ENCODE measurements at regions not wholly inside any gene's neighbourhood (a gene's known extent, or its start where the extent isn't known, plus 50 kb on each side); places are given as distances from the start of the nearest gene placed in this dataset.

GRCh38 chr3:152714507-152714906 lies 120.4 kb upstream of the P2RY1 start:
- no peaks in the 10 kb centered on the region for H3K36me3 ChIP-seq
- H3K27ac ChIP-seq, result no peak overlapping the region
- H3K4me3 ChIP-seq, result no peak overlapping the region
- no peaks in the 10 kb centered on the region for H3K27me3 ChIP-seq (replicated peaks in 1 of 7)
- H3K9me3 ChIP-seq, result no peaks in the 10 kb centered on the region
- intact Hi-C loops (cut with DNase I; ENCODE audit: low total_unique reads), result no loop called here
- TF ChIP-seq POLR2A (IDR thresholded peaks at IDR 0.05) (no peak), POLR2AphosphoS5 (IDR thresholded peaks at IDR 0.05) (no peak)
- TF ChIP-seq, protein P1, sequence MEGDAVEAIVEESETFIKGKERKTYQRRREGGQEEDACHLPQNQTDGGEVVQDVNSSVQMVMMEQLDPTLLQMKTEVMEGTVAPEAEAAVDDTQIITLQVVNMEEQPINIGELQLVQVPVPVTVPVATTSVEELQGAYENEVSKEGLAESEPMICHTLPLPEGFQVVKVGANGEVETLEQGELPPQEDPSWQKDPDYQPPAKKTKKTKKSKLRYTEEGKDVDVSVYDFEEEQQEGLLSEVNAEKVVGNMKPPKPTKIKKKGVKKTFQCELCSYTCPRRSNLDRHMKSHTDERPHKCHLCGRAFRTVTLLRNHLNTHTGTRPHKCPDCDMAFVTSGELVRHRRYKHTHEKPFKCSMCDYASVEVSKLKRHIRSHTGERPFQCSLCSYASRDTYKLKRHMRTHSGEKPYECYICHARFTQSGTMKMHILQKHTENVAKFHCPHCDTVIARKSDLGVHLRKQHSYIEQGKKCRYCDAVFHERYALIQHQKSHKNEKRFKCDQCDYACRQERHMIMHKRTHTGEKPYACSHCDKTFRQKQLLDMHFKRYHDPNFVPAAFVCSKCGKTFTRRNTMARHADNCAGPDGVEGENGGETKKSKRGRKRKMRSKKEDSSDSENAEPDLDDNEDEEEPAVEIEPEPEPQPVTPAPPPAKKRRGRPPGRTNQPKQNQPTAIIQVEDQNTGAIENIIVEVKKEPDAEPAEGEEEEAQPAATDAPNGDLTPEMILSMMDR (IDR thresholded peaks at IDR 0.05 in 8 of 11, conservative IDR thresholded peaks at IDR 0.05 in 3 of 11), result no peak
- no peak for DNase-seq
- no peaks in the 10 kb centered on the region for H3K4me1 ChIP-seq

DNA sequence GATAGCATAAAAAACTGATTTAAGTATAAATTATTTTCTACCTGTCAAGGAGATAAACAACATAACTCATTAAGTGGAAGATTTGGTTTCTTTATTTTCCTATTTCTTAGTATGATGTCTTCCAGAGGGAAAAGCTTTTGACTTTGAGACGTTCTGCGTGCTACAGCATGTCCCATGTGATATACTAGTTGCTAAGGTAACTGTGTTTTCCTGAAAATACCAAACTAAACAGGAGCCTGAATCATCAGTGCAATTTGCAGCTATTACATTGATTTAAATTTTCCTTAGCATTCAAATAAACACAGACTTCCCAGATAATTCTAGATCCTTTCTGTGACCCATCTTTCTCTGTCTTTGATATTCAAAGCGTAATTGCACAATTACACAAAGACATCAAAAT lies 117.7 kb upstream of the P2RY1 start:
- 80 to 90% (median 86%) methylated on average over 3 of the region's 3 CpGs for WGBS, 5 donors
- TF ChIP-seq, protein P1 (IDR thresholded peaks at IDR 0.05 in 8 of 11, conservative IDR thresholded peaks at IDR 0.05 in 3 of 11), result no peak
- TF ChIP-seq POLR2AphosphoS5 (IDR thresholded peaks at IDR 0.05) (no peak), POLR2A (IDR thresholded peaks at IDR 0.05) (no peak)
- Histone ChIP-seq H3K4me3 (no peak overlapping the region), H3K36me3 (no peaks in the 10 kb centered on the region), H3K27ac (no peak overlapping the region), H3K9me3 (no peaks in the 10 kb centered on the region), H3K27me3 (replicated peaks in 1 of 7) (no peaks in the 10 kb centered on the region), H3K4me1 (no peaks in the 10 kb centered on the region)
- intact Hi-C loops (cut with DNase I; ENCODE audit: low total_unique reads), result no loop called here
- DNase-seq, result no peak

DNA sequence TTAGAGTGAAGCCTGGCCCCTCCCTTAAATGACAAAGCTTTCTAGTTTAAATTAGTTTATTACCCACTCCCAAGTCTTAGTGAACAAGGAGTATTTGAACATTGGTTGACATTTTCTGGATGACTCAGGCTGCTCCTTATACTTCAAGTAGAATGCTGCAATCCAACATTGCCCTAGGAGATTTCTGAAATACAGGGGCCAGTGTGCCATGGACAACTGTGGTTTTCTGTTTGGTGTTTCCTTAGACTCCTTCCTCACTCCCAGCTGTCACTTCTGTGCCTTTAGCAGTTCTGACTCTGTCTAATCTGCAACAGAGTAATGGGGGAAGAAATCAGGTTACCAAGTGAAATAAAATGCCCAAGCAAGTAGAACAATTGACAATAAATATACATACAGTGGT lies 116.1 kb upstream of the P2RY1 start:
- Histone ChIP-seq H3K27ac (no peak overlapping the region), H3K27me3 (replicated peaks in 1 of 7) (no peaks in the 10 kb centered on the region), H3K4me3 (no peak overlapping the region), H3K4me1 (no peaks in the 10 kb centered on the region), H3K36me3 (no peaks in the 10 kb centered on the region), H3K9me3 (no peaks in the 10 kb centered on the region)
- TF ChIP-seq, protein P1 (IDR thresholded peaks at IDR 0.05 in 8 of 11, conservative IDR thresholded peaks at IDR 0.05 in 3 of 11), result no peak
- no peak for TF ChIP-seq POLR2AphosphoS5 (IDR thresholded peaks at IDR 0.05)
- TF ChIP-seq POLR2A (IDR thresholded peaks at IDR 0.05), result no peak
- DNase-seq, result no peak
- intact Hi-C loops (cut with DNase I; ENCODE audit: low total_unique reads), result no loop called here

DNA sequence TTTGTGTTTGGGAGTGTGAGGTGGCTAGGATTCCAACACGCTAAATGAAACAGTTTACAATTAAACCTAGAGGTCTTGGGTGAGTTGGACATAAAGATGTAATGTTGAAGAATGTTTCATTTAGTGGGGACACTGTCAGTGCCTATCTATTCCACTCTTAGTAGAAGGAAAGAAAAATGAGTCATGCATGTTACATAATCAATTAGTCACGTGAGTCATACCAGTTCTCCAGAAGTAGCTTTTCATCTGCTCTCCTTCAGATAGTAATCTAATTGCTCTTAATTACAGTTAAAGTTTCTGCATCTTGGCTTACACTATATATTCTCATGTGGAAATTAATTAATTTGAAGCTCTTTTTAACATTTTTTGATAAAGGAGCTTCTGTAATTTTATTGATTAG lies 115.7 kb upstream of the P2RY1 start:
- Histone ChIP-seq H3K27ac (no peak overlapping the region), H3K9me3 (no peaks in the 10 kb centered on the region), H3K4me1 (no peaks in the 10 kb centered on the region), H3K36me3 (no peaks in the 10 kb centered on the region), H3K4me3 (no peak overlapping the region), H3K27me3 (replicated peaks in 1 of 7) (no peaks in the 10 kb centered on the region)
- TF ChIP-seq, protein P1 (IDR thresholded peaks at IDR 0.05 in 8 of 11, conservative IDR thresholded peaks at IDR 0.05 in 3 of 11), result no peak
- TF ChIP-seq POLR2AphosphoS5 (IDR thresholded peaks at IDR 0.05) (no peak), POLR2A (IDR thresholded peaks at IDR 0.05) (no peak)
- intact Hi-C loops (cut with DNase I; ENCODE audit: low total_unique reads), result no loop called here
- no peak for DNase-seq
- WGBS, 5 donors, result 54 to 72% (median 62%) methylated on average over 2 of the region's 2 CpGs
